HEK293T (cell line): ENCODE measurements at regions not wholly inside any gene's neighbourhood (a gene's known extent, or its start where the extent isn't known, plus 50 kb on each side); places are given as distances from the start of the nearest gene placed in this dataset.
"Not testable (repeated sequence)": the region's sequence is repeated elsewhere in the genome, so short reads cannot be mapped to it uniquely, and the experiment has no call there.

ENCODE experiments used
- ARNT ChIP-seq: fragments of 450-650 bp; IDR thresholded peaks from 2 replicates; pipeline ENCODE4 v1.6.1; 2017; ENCODE audit warnings: mild to moderate bottlenecking
- BHLHE40 ChIP-seq: fragments of 450-650 bp; IDR thresholded peaks from 2 replicates; pipeline ENCODE4 v1.6.1; 2016; ENCODE audit warnings: mild to moderate bottlenecking, moderate library complexity, borderline replicate concordance
- FOXA1 ChIP-seq: fragments of 450-650 bp; IDR thresholded peaks from 2 replicates; pipeline ENCODE4 v1.6.1; 2016; ENCODE audit warnings: mild to moderate bottlenecking
- FOXK2 ChIP-seq: fragments of 450-650 bp; IDR thresholded peaks from 2 replicates; pipeline ENCODE4 v1.6.1; 2016; ENCODE audit warnings: mild to moderate bottlenecking
- FOXM1 ChIP-seq: fragments of 450-650 bp; IDR thresholded peaks from 2 replicates; pipeline ENCODE4 v1.6.1; 2017; ENCODE audit warnings: mild to moderate bottlenecking, borderline replicate concordance
- HDGF ChIP-seq: fragments of 450-650 bp; IDR thresholded peaks from 2 replicates; pipeline ENCODE4 v1.6.1; 2017; ENCODE audit warnings: antibody characterized with exemption, borderline replicate concordance
- PKNOX1 ChIP-seq: fragments of 450-650 bp; IDR thresholded peaks from 2 replicates; pipeline ENCODE4 v1.6.1; 2016
- SP1 ChIP-seq: fragments of 450-650 bp; IDR thresholded peaks from 2 replicates; pipeline ENCODE4 v1.6.1; 2017
- ZNF384 ChIP-seq: fragments of 450-650 bp; IDR thresholded peaks from 2 replicates; pipeline ENCODE4 v1.6.1; 2016

GRCh38 chr15:26029586-26029985 lies 166.5 kb upstream of the ATP10A start:
- not testable (repeated sequence) for TF ChIP-seq BHLHE40, SP1, HDGF, FOXK2, FOXM1, ARNT, PKNOX1, FOXA1, ZNF384
